ENCODE measurements at regions not wholly inside any gene's neighbourhood (a gene's known extent, or its start where the extent isn't known, plus 50 kb on each side); places are given as distances from the start of the nearest gene placed in this dataset.
A peak's percentile ranks its signal among the peaks of the same experiment; 100 is the strongest.

GRCh38 chr18:44467718-44468117, 213.0 kb upstream of the SETBP1 start:
- DNase-seq, result no peak

DNA sequence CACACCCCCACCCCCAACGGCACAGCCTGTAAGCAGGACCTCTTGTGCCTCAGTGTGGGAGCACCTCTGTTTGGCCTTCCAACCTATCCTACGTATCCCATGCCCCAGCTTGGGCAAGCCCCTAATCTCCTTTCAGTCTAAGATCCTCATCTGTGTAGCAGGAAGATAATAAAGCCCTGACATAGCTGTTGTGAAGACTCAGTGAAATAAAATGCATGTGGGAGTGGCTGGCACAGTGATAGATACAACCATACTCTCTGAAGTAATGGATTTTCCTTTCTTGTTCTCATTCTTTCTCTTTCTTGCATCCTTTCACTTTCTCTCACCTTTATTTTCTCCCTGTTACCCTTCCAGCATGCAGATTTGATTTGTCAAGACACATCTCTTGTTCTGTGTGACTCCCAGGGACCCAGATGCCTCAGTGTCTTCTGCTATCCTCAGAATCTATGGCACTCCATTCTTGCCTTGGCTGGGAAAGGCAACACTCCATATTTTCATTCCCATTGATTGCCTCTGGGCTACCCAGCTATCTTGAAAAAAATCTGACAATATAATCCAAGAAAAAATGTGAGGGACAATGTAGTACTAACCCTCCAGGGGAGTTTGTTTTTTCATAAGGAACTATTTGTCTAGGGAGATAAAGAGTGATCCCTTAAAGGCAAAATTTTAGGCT, 207.2 kb upstream of the SETBP1 start:
- no peak for DNase-seq

DNA sequence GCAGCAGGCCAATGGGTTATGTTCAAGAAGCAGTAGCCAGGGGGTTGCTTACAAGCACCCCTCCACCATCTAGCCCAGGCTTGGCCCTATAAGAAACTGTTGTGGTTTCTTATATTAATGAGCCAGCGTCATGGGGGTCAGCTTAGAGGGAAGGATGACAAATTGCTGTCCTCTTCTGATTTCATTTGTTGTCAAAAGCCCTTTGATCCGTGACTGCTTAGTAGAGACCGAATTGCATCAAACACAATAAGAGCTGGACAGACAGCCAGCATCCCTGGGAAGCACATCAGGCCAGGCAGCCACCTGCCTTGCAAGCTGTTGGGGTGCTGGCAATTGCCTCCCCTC, 206.6 kb upstream of the SETBP1 start:
- peak; percentile 49 for DNase-seq

DNA sequence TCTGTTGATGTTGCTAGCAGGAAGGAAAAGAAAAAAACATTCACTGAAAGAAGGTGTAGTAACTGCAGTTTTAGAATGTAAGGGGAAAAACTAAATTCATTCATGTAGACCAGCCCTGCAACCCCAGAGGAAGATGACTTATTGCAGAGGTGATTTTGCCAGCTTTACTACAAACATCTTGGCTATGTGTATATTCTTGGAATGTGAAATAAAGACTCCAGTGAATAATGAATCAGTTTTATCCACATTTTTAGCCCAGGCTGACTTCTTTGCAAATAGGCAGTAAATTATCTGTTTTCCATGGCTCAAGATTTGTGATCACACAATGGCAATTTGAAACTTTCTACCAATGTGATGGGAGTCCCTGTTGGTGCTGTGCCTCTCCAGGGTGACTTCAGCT, 206.1 kb upstream of the SETBP1 start:
- no peak for DNase-seq

GRCh38 chr18:44482761-44483160, 197.9 kb upstream of the SETBP1 start:
- DNase-seq, result no peak

- DNase-seq, result no peak
These were observed 185.5 kb upstream of the SETBP1 start for GRCh38 chr18:44495151-44495550.

DNA sequence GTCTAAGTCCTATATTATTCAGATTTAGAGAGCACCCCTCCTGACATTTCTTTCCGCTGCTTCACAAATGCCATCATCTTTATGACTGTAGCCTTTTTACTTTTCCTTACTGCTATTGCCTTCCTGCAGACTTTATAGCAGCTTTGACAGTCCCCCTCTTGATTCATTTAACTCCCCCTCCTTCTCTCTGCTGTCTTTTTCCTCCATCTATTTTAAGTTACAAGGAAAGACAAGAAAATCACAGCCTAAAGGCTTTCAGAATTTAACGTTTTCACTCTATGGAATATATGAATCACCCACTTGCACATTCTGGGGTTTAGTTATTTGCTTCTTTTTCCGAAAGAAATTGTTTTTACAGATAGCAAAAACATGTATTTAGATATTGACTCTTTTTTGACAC, 183.4 kb upstream of the SETBP1 start:
- no peak for DNase-seq

DNA sequence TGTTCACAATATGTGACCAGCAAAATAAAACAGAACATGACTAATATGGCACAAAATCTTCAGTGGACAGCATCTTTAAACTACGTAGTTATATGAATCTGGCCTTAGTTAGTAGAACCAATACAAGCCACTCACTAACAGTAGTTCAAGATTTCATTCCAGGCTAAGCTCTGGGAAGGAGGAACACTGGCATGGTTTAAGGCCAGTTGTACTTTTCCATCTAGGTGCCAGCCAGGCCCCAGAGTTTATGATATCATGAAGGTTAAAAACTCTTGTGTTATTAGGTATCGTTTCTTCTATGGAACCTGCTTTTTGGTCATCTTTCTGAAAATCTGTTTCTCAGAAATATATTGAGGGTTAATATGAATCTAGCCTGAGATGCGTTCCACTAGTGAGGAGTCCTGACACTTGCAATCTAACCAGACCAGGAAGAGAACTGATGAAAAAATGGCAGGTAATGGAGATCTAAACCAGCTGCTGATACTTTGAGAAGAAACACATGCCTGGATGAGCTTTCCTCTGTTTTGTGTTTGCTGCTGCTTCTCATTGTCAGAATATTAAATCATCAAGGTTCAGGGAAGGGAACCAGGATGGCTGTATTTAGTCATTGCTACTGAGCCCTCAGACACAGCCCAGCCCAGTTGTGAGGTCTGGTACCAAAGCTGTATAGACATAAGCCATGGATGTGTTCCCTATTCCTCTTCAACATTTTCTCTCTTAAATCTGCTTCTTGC, 182.8 kb upstream of the SETBP1 start:
- no peak for DNase-seq

DNA sequence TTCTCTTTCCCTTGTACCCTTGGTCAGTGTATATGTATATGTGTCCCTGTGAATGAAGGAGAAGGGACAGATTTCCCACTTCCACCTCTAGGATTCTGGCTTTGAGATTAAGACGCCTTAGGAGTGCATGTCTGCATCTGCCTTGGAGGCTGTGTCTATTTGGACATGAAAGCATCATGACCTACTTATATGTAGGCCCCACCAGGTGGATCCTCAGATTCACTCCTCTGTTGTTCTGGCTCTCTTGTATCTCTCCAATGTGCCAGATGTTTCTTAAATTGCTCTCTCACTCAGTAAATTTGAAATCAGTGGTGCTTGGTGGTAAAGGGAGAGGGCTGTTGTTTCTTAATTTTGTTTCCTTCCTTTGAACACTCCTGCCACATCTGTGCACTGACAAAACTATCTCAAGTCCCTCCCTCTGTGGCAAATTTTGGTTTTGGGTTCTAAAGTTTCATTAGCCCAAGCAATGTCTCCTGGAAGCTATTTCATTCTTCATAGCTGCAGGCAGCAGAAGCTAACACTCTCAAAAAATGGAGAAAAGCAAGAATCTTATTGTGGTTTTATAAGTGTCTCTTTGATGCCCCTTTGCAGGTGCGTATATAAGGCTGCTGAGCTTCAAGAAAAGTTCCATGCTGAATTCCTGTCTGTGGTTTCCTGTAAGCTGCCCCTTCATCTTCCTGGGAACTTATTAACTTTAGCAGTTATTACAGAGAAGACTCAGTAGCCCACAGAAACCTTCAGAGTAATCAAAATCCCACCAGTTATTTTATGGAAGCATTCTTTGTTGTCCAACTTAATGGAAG, 179.7 kb upstream of the SETBP1 start:
- no peak for DNase-seq

DNA sequence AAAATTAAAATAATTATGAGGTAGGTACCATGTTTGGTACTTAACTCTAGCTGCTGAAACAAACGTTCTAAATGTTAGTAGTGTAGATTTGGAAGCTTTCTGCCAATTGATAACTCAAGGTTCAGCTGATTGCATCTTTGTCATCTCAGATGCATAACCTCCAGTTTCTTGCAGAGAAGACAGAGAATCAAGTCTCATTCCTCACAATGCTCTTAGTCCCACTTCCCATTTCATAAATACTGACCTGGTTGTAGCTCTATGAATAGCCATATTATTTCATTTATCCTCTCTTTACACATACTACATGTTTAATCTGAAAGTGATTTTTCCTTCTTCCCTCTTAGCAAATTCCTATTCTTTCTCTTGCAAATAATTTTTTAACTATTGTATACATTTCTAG, 178.5 kb upstream of the SETBP1 start:
- no peak for DNase-seq

DNA sequence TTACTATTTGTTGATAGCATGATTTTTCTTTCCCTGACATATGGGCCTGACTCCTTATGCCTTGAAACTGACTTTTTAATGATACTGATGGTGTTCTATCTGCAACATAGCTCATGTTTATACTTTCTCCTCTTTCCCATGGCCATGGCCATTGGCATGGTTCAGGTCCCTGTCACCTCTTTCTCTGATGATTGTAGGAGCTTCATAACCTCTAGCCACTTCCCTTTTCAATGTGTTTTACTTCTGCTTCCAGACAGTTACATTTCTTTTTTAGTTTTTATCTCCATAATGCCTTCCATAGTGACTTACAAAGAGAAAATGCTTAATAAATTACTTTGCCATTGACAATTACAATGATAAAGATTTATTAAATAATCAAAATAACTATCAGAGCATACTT, 177.9 kb upstream of the SETBP1 start:
- DNase-seq, result no peak

DNA sequence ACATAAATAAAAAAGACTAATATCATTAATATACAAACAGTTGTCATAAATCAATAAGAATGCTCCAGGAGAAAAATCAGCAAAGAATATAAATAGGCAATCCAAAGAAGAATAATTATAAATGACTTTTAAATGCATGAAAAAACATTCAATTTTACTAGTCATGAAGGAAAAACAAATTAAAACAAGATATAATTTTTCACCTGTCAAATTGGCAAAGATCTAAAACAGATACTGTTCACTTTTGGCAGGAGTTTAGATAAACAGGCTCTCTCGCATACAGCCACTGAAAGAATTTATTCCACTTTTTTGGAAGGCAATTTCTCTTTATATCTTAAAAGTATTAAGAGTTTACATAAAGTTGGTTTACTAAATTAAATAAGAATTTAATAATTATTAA, 176.8 kb upstream of the SETBP1 start:
- DNase-seq, result no peak

DNA sequence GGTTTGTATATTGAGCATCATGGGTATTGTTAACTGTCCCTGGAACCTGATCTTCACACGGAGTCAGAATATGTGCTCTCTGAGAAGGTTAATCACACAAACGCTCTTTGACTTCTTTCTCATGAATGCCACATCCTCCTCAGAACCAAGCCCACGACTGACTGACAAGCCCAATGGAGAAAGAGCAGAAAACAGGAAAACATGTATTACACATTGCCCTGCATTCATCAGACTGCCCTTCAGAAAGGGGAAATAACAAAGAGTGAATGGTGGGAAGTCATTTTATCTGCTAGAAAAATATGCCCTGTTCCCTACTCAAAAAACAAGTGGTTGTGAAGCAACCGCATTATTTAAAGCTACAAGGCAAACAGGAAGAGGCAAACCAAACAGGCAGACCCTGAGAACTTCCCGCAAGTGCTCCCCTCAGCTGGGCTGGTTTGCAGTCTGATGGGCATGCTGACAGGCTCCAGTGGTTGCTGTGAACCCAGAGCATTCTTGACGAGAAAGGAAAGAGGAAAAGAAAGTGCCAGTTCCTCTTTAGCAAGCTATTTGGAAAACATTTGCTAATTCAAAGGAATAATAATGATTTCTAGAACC, 172.9 kb upstream of the SETBP1 start:
- no peak for DNase-seq

DNA sequence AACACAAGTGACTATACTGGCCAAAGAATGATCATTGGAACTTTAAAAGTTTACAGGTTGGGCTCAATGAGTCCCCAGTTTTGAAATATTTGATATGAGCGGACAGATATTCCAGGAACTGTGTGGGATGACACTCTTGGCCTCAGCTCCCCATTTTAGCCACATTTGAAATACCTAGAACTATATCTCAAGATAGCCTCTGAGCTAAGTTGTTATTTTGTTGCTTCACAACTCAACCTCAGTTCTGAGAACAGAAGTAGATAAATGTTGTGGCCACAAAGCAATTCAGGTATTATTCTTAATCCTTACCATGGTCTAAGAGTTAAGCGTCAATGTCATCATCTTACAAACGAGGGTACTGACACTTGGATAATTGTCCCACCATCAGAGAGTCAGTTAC, 172.2 kb upstream of the SETBP1 start:
- no peak for DNase-seq

GRCh38 chr18:44509048-44509447, 171.6 kb upstream of the SETBP1 start:
- no peak for DNase-seq

GRCh38 chr18:44510390-44510789, 170.3 kb upstream of the SETBP1 start:
- DNase-seq, result no peak

DNA sequence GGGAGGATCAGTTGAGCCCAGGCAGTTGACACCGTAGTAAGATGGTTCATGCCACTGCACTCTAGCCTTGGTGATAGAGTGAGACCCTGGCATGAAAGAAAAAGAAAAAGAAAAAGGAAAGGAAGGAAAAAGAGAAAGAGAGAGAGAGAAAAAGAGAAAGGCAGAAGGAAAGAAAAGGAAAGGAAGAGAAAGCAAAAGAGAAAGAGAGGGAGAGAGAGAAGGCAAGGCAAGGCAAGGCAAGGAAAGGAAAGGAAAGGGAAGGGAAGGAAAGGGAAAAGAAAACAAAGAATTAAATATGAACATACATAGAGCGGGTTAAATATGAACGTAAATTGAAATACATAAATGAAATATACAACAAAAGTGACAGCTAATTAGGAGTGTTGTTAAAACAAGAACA, 167.5 kb upstream of the SETBP1 start:
- no peak for DNase-seq

- DNase-seq, result no peak
These were observed 166.6 kb upstream of the SETBP1 start for GRCh38 chr18:44514106-44514505.

DNA sequence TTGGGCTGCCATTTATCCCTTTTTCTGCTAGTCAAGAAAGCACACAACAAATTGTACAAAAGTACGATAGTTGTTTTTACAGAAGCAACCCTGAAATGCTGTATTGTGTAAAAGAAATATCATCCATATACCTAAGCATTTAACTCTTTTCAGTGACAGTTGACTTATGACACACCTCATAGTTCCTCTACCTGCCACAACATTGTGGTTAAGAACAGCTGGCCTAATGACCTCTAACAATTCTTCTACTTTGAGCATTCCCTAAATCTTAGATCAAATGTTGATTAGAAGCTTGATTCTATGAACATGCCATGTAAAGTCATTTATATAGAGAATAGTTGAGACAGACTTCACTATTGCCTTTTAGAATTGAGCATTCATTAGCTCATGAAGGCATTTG, 165.9 kb upstream of the SETBP1 start:
- DNase-seq, result no peak

DNA sequence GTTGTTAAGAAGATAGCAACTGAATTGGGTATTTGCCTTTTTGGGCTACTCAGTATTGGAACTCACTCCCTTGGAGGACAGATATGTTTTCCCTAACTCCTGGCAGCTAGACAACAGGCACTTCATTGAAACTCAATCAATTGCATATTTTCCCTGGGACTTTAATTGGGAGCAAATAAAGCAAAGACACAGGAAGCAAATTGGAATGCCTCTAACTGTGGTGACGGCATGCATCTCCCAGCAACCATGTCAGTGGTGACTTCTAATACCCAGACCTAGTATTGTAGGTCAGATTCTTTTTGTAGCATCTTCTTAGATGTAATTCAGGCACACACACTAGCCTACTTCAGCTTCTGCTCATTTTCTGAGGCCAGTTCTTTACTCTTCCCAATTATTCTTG, 164.2 kb upstream of the SETBP1 start:
- DNase-seq, result no peak

DNA sequence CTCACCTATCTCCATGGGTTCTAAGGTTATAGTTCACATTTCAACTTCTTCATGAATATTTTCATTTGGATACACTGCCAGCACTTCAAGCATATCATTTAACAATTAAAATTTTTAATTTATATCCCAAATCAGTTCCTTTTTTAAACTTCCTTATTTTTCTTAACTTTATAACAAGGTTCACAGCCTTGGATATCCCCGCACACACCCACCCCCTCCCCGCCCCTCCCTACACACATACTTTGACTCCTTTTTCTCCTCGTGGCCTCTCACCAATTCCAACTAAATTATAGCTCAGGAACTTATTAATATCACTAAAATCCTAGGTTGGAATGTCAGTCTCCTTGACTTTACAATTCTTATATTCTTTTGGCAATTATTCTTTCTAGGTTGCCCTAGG, 163.6 kb upstream of the SETBP1 start:
- DNase-seq, result no peak

GRCh38 chr18:44518091-44518615, 162.5 kb upstream of the SETBP1 start:
- no peak for DNase-seq

DNA sequence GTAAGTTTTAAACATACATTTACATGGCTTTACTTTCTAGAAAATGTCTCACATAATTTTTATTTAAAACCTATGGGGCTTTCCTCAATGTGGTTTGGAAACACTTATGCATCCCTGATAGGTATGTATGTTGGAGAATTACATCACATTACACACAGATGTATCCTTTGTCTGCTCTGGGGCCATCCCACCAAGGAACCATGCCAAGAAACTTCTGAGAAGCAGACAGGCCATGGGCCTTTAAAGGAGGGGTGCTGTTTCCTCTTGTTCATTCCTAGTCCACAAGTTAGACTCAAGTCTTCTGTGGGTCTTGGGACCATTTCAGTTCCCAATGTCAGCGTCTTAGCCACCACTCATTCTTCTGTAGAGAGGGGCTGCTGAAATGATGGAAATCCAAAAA, 162.0 kb upstream of the SETBP1 start:
- DNase-seq, result no peak
